ENCODE measurements at regions not wholly inside any gene's neighbourhood (a gene's known extent, or its start where the extent isn't known, plus 50 kb on each side); places are given as distances from the start of the nearest gene placed in this dataset.

DNA sequence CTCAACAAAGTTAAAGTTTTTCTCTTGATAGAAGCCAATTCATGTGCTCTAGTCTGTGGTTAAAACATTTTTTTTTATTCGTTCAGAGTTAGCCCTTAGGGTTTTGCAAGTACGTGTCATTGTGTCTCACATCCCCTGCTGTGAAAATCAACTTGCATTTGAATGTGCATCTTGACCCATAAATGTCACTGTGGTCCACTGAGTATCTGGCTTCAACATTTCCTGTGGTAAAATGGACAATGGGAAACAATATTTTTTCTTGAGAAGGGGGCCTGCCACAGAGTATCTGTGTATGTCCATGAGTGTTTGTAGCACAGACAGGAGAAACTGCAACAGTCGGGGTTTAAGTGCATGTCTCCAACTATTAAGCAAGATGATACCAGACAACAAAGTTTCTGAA, 554.8 kb upstream of the TENM3 start:
- Histone ChIP-seq H3K79me1 (ENCODE audit: low read depth, low read length) (no peaks in the 10 kb centered on the region), H2BK12ac (ENCODE audit: low read length) (no peak overlapping the region), H2AK5ac (ENCODE audit: low read depth, low read length) (no peak overlapping the region), H3K4ac (ENCODE audit: low read length) (no peak overlapping the region), H3K9me3 (replicated peaks in 1 of 2; ENCODE audit: control insufficient read depth in 2 of 2, insufficient read depth in 1 of 2, low read depth in 1 of 2, low read length in 2 of 2) (no peaks in the 10 kb centered on the region), H3K4me3 (ENCODE audit: low read length in 2 of 2) (no peak overlapping the region), H2BK5ac (ENCODE audit: low read length) (no peak overlapping the region), H3K14ac (ENCODE audit: low read length) (no peak overlapping the region), H3K27ac (replicated peaks; ENCODE audit: low read length) (no peak overlapping the region), H3K9ac (ENCODE audit: low read depth, low read length, poor library complexity) (no peak overlapping the region), H4K91ac (ENCODE audit: low read depth, low read length, poor library complexity) (no peak overlapping the region), H3K23ac (ENCODE audit: low read depth, low read length, poor library complexity) (no peak overlapping the region), H3K18ac (ENCODE audit: low read length) (no peak overlapping the region), H3K4me2 (ENCODE audit: insufficient read depth, low read length, poor library complexity, severe bottlenecking) (no peak overlapping the region), H3K4me1 (ENCODE audit: control insufficient read depth in 2 of 2, insufficient read depth in 1 of 2, low read depth in 1 of 2, low read length in 2 of 2) (peaks cover 6 to 39% of the 10 kb centered on the region in 2 donors), H3K27me3 (ENCODE audit: control insufficient read depth in 3 of 3, insufficient read depth in 3 of 3, low read depth in 1 of 3, low read length in 3 of 3) (no peaks in the 10 kb centered on the region), H2BK15ac (ENCODE audit: low read length) (no peak overlapping the region), H3K36me3 (replicated peaks in 1 of 2; ENCODE audit: control insufficient read depth in 2 of 2, insufficient read depth in 2 of 2, low read length in 2 of 2) (no peaks in the 10 kb centered on the region), H2AFZ (ENCODE audit: low read length) (no peak overlapping the region), H4K8ac (ENCODE audit: low read depth, low read length) (no peak overlapping the region), H2BK120ac (ENCODE audit: low read depth, low read length) (no peak overlapping the region)
- WGBS, 2 donors (ENCODE audit: extremely low coverage in 2 of 2, insufficient read length in 2 of 2, insufficient replicate concordance in 1 of 2): no CpG with 5 or more reads among the region's 3 CpGs
- DNase-seq (ENCODE audit: low spot score): no peak

DNA sequence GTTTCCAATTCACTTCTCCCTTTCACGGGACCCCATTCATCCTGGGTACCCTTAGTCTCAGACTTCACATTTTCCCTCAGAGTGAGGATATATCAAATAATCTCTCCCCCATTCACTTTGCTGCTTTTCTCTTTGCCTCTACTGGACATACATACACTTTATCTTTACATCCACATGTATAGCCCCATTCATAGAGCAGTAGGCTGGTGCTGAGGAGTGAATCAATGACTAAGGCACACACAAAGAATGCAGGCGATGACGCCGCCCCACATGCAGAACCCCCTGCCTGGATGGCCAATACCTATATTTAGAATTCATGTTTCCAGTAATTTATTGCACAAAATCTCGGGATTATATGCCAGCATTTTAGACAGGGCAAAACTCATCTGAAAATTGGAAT, 554.3 kb upstream of the TENM3 start:
- H3K79me1 ChIP-seq (ENCODE audit: low read depth, low read length): no peaks in the 10 kb centered on the region
- no peak overlapping the region for H2AK5ac ChIP-seq (ENCODE audit: low read depth, low read length)
- no peak overlapping the region for H3K18ac ChIP-seq (ENCODE audit: low read length)
- H3K23ac ChIP-seq (ENCODE audit: low read depth, low read length, poor library complexity): no peak overlapping the region
- no peak overlapping the region for H3K27ac ChIP-seq (replicated peaks; ENCODE audit: low read length)
- no peak overlapping the region for H3K9ac ChIP-seq (ENCODE audit: low read depth, low read length, poor library complexity)
- DNase-seq (ENCODE audit: low spot score): no peak
- H2BK120ac ChIP-seq (ENCODE audit: low read depth, low read length): no peak overlapping the region
- H4K91ac ChIP-seq (ENCODE audit: low read depth, low read length, poor library complexity): no peak overlapping the region
- H3K4me1 ChIP-seq (ENCODE audit: control insufficient read depth in 2 of 2, insufficient read depth in 1 of 2, low read depth in 1 of 2, low read length in 2 of 2): peaks cover 6 to 39% of the 10 kb centered on the region in 2 donors
- no peak overlapping the region for H2BK12ac ChIP-seq (ENCODE audit: low read length)
- H3K27me3 ChIP-seq (ENCODE audit: control insufficient read depth in 3 of 3, insufficient read depth in 3 of 3, low read depth in 1 of 3, low read length in 3 of 3): no peaks in the 10 kb centered on the region
- no CpG with 5 or more reads among the region's 5 CpGs for WGBS, 2 donors (ENCODE audit: extremely low coverage in 2 of 2, insufficient read length in 2 of 2, insufficient replicate concordance in 1 of 2)
- H2BK15ac ChIP-seq (ENCODE audit: low read length): no peak overlapping the region
- no peaks in the 10 kb centered on the region for H3K9me3 ChIP-seq (replicated peaks in 1 of 2; ENCODE audit: control insufficient read depth in 2 of 2, insufficient read depth in 1 of 2, low read depth in 1 of 2, low read length in 2 of 2)
- H3K4me3 ChIP-seq (ENCODE audit: low read length in 2 of 2): no peak overlapping the region
- H3K4me2 ChIP-seq (ENCODE audit: insufficient read depth, low read length, poor library complexity, severe bottlenecking): no peak overlapping the region
- no peak overlapping the region for H2BK5ac ChIP-seq (ENCODE audit: low read length)
- H3K36me3 ChIP-seq (replicated peaks in 1 of 2; ENCODE audit: control insufficient read depth in 2 of 2, insufficient read depth in 2 of 2, low read length in 2 of 2): no peaks in the 10 kb centered on the region
- no peak overlapping the region for H3K4ac ChIP-seq (ENCODE audit: low read length)
- H2AFZ ChIP-seq (ENCODE audit: low read length): no peak overlapping the region
- no peak overlapping the region for H4K8ac ChIP-seq (ENCODE audit: low read depth, low read length)
- H3K14ac ChIP-seq (ENCODE audit: low read length): no peak overlapping the region

DNA sequence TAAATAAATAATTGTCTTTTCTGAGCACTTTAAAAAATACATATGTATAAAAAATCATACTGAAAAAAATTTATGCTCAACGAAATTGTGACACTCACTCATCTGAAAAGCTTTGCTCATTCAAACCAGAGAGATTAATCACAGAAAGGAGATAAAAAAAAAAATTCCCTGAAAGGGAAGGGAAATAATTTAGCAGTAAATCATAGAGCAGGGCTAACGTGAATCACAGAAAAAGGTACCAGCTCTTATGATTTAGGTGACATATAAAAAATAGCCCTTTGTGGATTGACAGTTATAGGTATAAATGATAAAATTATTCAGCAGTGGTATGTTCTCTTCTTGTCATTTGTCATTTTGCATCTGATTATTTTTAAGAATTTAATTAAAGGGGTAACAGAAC, 552.7 kb upstream of the TENM3 start:
- Histone ChIP-seq H3K14ac (ENCODE audit: low read length) (no peak overlapping the region), H3K79me1 (ENCODE audit: low read depth, low read length) (no peaks in the 10 kb centered on the region), H2BK5ac (ENCODE audit: low read length) (no peak overlapping the region), H3K9ac (ENCODE audit: low read depth, low read length, poor library complexity) (no peak overlapping the region), H2AFZ (ENCODE audit: low read length) (no peak overlapping the region), H3K9me3 (replicated peaks in 1 of 2; ENCODE audit: control insufficient read depth in 2 of 2, insufficient read depth in 1 of 2, low read depth in 1 of 2, low read length in 2 of 2) (no peaks in the 10 kb centered on the region), H4K91ac (ENCODE audit: low read depth, low read length, poor library complexity) (no peak overlapping the region), H3K23ac (ENCODE audit: low read depth, low read length, poor library complexity) (no peak overlapping the region), H3K36me3 (replicated peaks in 1 of 2; ENCODE audit: control insufficient read depth in 2 of 2, insufficient read depth in 2 of 2, low read length in 2 of 2) (no peaks in the 10 kb centered on the region), H2BK15ac (ENCODE audit: low read length) (no peak overlapping the region), H3K27ac (replicated peaks; ENCODE audit: low read length) (no peak overlapping the region), H3K4me3 (ENCODE audit: low read length in 2 of 2) (no peak overlapping the region), H2BK120ac (ENCODE audit: low read depth, low read length) (no peak overlapping the region), H3K4me1 (ENCODE audit: control insufficient read depth in 2 of 2, insufficient read depth in 1 of 2, low read depth in 1 of 2, low read length in 2 of 2) (peaks cover 6 to 39% of the 10 kb centered on the region in 2 donors), H2BK12ac (ENCODE audit: low read length) (no peak overlapping the region), H3K4me2 (ENCODE audit: insufficient read depth, low read length, poor library complexity, severe bottlenecking) (no peak overlapping the region), H4K8ac (ENCODE audit: low read depth, low read length) (no peak overlapping the region), H3K27me3 (ENCODE audit: control insufficient read depth in 3 of 3, insufficient read depth in 3 of 3, low read depth in 1 of 3, low read length in 3 of 3) (no peaks in the 10 kb centered on the region), H2AK5ac (ENCODE audit: low read depth, low read length) (no peak overlapping the region), H3K4ac (ENCODE audit: low read length) (no peak overlapping the region), H3K18ac (ENCODE audit: low read length) (no peak overlapping the region)
- no CpG with 5 or more reads among the region's 2 CpGs for WGBS, 2 donors (ENCODE audit: extremely low coverage in 2 of 2, insufficient read length in 2 of 2, insufficient replicate concordance in 1 of 2)
- DNase-seq (ENCODE audit: low spot score): no peak

DNA sequence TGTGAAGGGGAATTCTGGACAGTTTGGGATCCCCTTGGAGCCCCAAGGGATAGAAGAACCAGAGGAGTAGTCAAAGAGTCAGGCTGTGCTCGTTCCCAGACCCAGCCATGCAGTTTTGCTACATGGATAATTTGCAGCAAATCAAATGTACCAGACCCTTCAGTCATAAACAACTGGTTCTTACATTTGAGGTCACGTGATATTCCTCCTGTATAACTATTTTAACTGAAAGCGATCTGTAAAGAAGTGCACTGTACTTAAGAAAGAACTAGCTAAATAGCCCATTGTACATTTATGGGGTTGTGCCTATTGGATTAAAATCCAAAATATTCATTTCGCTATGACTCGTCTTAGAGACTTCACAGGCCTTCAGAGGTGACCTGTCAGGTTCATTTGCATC, 550.2 kb upstream of the TENM3 start:
- no peak overlapping the region for H3K27ac ChIP-seq (replicated peaks; ENCODE audit: low read length)
- no peak overlapping the region for H2BK15ac ChIP-seq (ENCODE audit: low read length)
- H3K27me3 ChIP-seq (ENCODE audit: control insufficient read depth in 3 of 3, insufficient read depth in 3 of 3, low read depth in 1 of 3, low read length in 3 of 3): no peaks in the 10 kb centered on the region
- H2BK12ac ChIP-seq (ENCODE audit: low read length): no peak overlapping the region
- H3K23ac ChIP-seq (ENCODE audit: low read depth, low read length, poor library complexity): no peak overlapping the region
- H3K4me2 ChIP-seq (ENCODE audit: insufficient read depth, low read length, poor library complexity, severe bottlenecking): no peak overlapping the region
- H3K4me1 ChIP-seq (ENCODE audit: control insufficient read depth in 2 of 2, insufficient read depth in 1 of 2, low read depth in 1 of 2, low read length in 2 of 2): peaks cover 6 to 19% of the 10 kb centered on the region in 2 donors
- no peak overlapping the region for H2AK5ac ChIP-seq (ENCODE audit: low read depth, low read length)
- H3K79me1 ChIP-seq (ENCODE audit: low read depth, low read length): no peaks in the 10 kb centered on the region
- H2AFZ ChIP-seq (ENCODE audit: low read length): no peak overlapping the region
- no peaks in the 10 kb centered on the region for H3K36me3 ChIP-seq (replicated peaks in 1 of 2; ENCODE audit: control insufficient read depth in 2 of 2, insufficient read depth in 2 of 2, low read length in 2 of 2)
- WGBS, 2 donors (ENCODE audit: extremely low coverage in 2 of 2, insufficient read length in 2 of 2, insufficient replicate concordance in 1 of 2): no CpG with 5 or more reads among the region's 5 CpGs
- no peak overlapping the region for H4K8ac ChIP-seq (ENCODE audit: low read depth, low read length)
- no peak overlapping the region for H3K4ac ChIP-seq (ENCODE audit: low read length)
- no peak overlapping the region for H2BK120ac ChIP-seq (ENCODE audit: low read depth, low read length)
- no peak overlapping the region for H2BK5ac ChIP-seq (ENCODE audit: low read length)
- H4K91ac ChIP-seq (ENCODE audit: low read depth, low read length, poor library complexity): no peak overlapping the region
- DNase-seq (ENCODE audit: low spot score): no peak
- H3K4me3 ChIP-seq (ENCODE audit: low read length in 2 of 2): no peak overlapping the region
- H3K18ac ChIP-seq (ENCODE audit: low read length): no peak overlapping the region
- no peak overlapping the region for H3K14ac ChIP-seq (ENCODE audit: low read length)
- no peaks in the 10 kb centered on the region for H3K9me3 ChIP-seq (replicated peaks in 1 of 2; ENCODE audit: control insufficient read depth in 2 of 2, insufficient read depth in 1 of 2, low read depth in 1 of 2, low read length in 2 of 2)
- no peak overlapping the region for H3K9ac ChIP-seq (ENCODE audit: low read depth, low read length, poor library complexity)

All from neuronal stem cell (in vitro differentiated cells).